ENCODE measurements at regions not wholly inside any gene's neighbourhood (a gene's known extent, or its start where the extent isn't known, plus 50 kb on each side); places are given as distances from the start of the nearest gene placed in this dataset.

DNA sequence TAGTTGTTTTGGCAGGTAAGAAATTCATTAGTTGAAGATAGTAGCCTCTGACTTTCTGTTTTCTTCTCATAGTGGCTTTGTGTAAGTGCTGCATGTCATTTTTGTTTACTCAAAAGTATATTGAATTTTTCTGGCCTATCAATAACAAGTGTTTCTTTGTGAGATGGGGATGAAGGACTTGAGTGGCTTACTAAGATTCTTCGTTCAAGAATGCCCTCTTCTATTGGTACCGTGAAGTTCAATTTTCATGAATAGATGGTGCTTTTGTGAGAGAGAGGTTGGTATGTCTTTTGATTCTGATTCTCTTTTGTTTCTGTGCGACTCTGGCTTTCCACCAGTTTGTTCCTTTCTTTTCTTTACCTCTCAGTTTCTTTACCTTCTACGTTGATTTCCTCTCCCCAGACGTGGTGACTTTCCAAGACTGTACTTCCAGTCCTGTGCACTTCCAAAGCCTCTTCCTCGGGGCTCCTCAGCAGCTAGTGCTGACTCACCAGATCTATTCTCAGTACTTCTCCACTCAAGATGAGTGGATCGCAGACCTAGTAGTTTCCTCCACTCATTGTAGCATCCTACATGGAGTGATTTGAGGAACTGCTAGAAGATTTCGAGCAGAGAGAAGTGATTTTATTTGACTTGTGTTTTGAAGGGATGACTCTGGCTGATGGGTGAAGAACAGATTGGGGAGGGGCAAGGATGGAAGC is 82.0 kb upstream of the EPHB3 start:
- H3K4me3 ChIP-seq (ENCODE audit: low read depth, low read length): no peak overlapping the region
- no peak overlapping the region for H3K27ac ChIP-seq
- TF ChIP-seq, protein P1, sequence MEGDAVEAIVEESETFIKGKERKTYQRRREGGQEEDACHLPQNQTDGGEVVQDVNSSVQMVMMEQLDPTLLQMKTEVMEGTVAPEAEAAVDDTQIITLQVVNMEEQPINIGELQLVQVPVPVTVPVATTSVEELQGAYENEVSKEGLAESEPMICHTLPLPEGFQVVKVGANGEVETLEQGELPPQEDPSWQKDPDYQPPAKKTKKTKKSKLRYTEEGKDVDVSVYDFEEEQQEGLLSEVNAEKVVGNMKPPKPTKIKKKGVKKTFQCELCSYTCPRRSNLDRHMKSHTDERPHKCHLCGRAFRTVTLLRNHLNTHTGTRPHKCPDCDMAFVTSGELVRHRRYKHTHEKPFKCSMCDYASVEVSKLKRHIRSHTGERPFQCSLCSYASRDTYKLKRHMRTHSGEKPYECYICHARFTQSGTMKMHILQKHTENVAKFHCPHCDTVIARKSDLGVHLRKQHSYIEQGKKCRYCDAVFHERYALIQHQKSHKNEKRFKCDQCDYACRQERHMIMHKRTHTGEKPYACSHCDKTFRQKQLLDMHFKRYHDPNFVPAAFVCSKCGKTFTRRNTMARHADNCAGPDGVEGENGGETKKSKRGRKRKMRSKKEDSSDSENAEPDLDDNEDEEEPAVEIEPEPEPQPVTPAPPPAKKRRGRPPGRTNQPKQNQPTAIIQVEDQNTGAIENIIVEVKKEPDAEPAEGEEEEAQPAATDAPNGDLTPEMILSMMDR (IDR thresholded peaks at IDR 0.05; ENCODE audit: low read depth, low read length): no peak
- no peaks in the 10 kb centered on the region for H3K36me3 ChIP-seq
- DNase-seq: no peak
- H3K27me3 ChIP-seq (ENCODE audit: insufficient read depth, low read depth, severe bottlenecking): no peaks in the 10 kb centered on the region
- H3K9me3 ChIP-seq (ENCODE audit: severe bottlenecking): no peaks in the 10 kb centered on the region

GRCh38 chr3:184480831-184481230 is 80.8 kb upstream of the EPHB3 start:
- no peaks in the 10 kb centered on the region for H3K9me3 ChIP-seq (ENCODE audit: severe bottlenecking)
- H3K27me3 ChIP-seq (ENCODE audit: insufficient read depth, low read depth, severe bottlenecking): no peaks in the 10 kb centered on the region
- H3K36me3 ChIP-seq: no peaks in the 10 kb centered on the region
- H3K27ac ChIP-seq: no peak overlapping the region
- no peak overlapping the region for H3K4me3 ChIP-seq (ENCODE audit: low read depth, low read length)
- TF ChIP-seq, protein P1 (IDR thresholded peaks at IDR 0.05; ENCODE audit: low read depth, low read length): no peak
- DNase-seq: no peak

DNA sequence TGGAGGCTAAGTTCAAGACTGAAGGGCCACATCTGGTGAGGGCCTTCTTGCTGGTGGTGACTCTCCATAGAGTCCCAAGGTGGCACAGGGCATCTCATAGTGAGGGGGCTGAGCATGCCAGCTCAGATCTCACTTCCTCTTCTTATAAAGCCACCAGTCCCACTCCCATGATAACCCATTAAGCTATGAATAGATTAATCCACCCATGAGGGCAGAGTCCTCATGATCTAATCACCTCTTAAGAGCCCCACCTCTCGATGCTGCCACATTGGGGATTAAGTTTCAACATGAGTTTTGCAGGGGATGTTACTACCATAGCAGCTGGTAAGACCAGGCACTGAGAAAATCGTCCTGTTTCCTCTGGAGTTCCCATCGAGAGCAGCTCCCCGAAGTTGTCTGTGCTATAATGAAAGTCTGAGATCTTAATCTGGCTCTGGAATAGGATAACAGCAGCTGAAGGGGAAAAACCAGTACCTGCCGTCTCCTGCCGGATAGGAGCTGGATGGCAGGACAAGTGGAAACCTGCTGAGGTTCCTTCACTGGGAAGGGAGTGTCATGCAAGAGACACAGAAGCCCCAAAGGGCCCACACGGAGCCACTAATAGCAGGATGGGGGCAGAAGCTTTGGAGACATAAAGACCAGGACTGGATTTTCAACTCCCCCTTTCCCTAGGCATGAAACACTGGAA is 79.5 kb upstream of the EPHB3 start:
- Histone ChIP-seq H3K27ac (0 out of 2 replicates have a peak overlapping the region, but pooled peaks have one; percentile 11), H3K27me3 (ENCODE audit: insufficient read depth, low read depth, severe bottlenecking) (no peaks in the 10 kb centered on the region), H3K4me3 (ENCODE audit: low read depth, low read length) (no peak overlapping the region), H3K9me3 (ENCODE audit: severe bottlenecking) (no peaks in the 10 kb centered on the region), H3K36me3 (no peaks in the 10 kb centered on the region)
- DNase-seq: peak; percentile 54
- TF ChIP-seq, protein P1 (IDR thresholded peaks at IDR 0.05; ENCODE audit: low read depth, low read length): no peak

GRCh38 chr3:184485241-184485640 is 76.3 kb upstream of the EPHB3 start:
- no peaks in the 10 kb centered on the region for H3K27me3 ChIP-seq (ENCODE audit: insufficient read depth, low read depth, severe bottlenecking)

GRCh38 chr3:184485906-184486305 is 75.7 kb upstream of the EPHB3 start:
- no peak overlapping the region for H3K27ac ChIP-seq
- H3K27me3 ChIP-seq (ENCODE audit: insufficient read depth, low read depth, severe bottlenecking): no peaks in the 10 kb centered on the region
- no peak overlapping the region for H3K4me3 ChIP-seq (ENCODE audit: low read depth, low read length)
- H3K36me3 ChIP-seq: no peaks in the 10 kb centered on the region
- TF ChIP-seq, protein P1 (IDR thresholded peaks at IDR 0.05; ENCODE audit: low read depth, low read length): no peak
- DNase-seq: no peak
- H3K9me3 ChIP-seq (ENCODE audit: severe bottlenecking): no peaks in the 10 kb centered on the region

More at GRCh38 chr3:184485241-184485640, 76.3 kb upstream of the EPHB3 start:
- Histone ChIP-seq H3K9me3 (ENCODE audit: severe bottlenecking) (no peaks in the 10 kb centered on the region), H3K36me3 (no peaks in the 10 kb centered on the region), H3K4me3 (ENCODE audit: low read depth, low read length) (no peak overlapping the region), H3K27ac (no peak overlapping the region)
- DNase-seq: no peak
- TF ChIP-seq, protein P1 (IDR thresholded peaks at IDR 0.05; ENCODE audit: low read depth, low read length): no peak

All from WERI-Rb-1 (cell line).